GM12891 (cell line): ENCODE measurements at regions not wholly inside any gene's neighbourhood (a gene's known extent, or its start where the extent isn't known, plus 50 kb on each side); places are given as distances from the start of the nearest gene placed in this dataset.

Experiments
- POLR2A ChIP-seq: IDR thresholded peaks from 2 replicates; pipeline ENCODE4 v1.6.1; 2011; ENCODE audit warnings: low read depth, low read length, control low read depth
- POLR2AphosphoS5 ChIP-seq: IDR thresholded peaks from 2 replicates; pipeline ENCODE4 v1.6.1; 2011; ENCODE audit warnings: low read depth, low read length, control low read depth
- SPI1 ChIP-seq: IDR thresholded peaks from 2 replicates; pipeline ENCODE4 v1.6.1; 2011; ENCODE audit warnings: low read depth, low read length, control low read depth
- TAF1 ChIP-seq: IDR thresholded peaks from 2 replicates; pipeline ENCODE4 v1.6.1; 2011; ENCODE audit warnings: low read depth, low read length, control low read depth

GRCh38 chr12:24499151-24500146, 449.5 kb downstream of the BCAT1 start:
- TF ChIP-seq POLR2AphosphoS5, result no peak
- no peak for TF ChIP-seq POLR2A
- TF ChIP-seq TAF1, result no peak
- TF ChIP-seq SPI1, result no peak
